ENCODE measurements at regions not wholly inside any gene's neighbourhood (a gene's known extent, or its start where the extent isn't known, plus 50 kb on each side); places are given as distances from the start of the nearest gene placed in this dataset.
A peak's percentile ranks its signal among the peaks of the same experiment; 100 is the strongest.

DNA sequence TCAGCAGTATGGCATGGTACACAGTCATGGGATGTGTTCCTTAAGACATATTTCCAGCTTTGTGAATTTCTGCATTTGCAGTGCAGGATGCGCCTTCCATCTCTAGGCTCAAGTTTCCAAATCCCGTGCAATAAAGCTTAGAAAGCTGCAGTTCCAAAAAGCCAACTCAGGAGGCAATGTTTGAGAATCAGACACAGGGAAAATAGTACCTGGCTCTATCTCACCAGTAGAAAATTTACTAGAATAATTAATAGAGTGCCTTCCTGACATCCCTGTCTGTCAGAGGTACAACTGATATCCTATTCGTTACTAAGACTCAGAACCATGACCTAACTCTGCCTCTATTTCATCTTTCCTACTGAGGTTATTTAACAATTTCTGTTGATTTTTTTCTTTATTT, 1333.0 kb downstream of the PCDH19 start:
- Histone ChIP-seq H4K5ac (ENCODE audit: insufficient read length, low read depth, low read length) (no peak overlapping the region), H3K27me3 (ENCODE audit: insufficient read depth, low read length) (no peaks in the 10 kb centered on the region), H3K56ac (ENCODE audit: insufficient read length, low read depth, low read length) (no peak overlapping the region), H3K9me3 (ENCODE audit: control insufficient read depth, low read depth, low read length) (no peaks in the 10 kb centered on the region), H2AFZ (ENCODE audit: low read length) (no peak overlapping the region), H3T11ph (ENCODE audit: low read length) (no peak overlapping the region), H3K4me1 (ENCODE audit: insufficient read depth, low read length) (no peaks in the 10 kb centered on the region), H2BK12ac (ENCODE audit: insufficient read length, low read depth, low read length) (no peak overlapping the region), H3K23ac (ENCODE audit: insufficient read length, low read depth, low read length) (no peak overlapping the region), H3K4ac (ENCODE audit: low read depth, low read length) (no peak overlapping the region), H2AK5ac (ENCODE audit: insufficient read length, low read length) (no peak overlapping the region), H3K79me2 (ENCODE audit: insufficient read depth, low read length) (no peaks in the 10 kb centered on the region), H2BK20ac (ENCODE audit: low read depth, low read length, poor library complexity, severe bottlenecking) (no peak overlapping the region), H3K23me2 (ENCODE audit: insufficient read length, low read depth, low read length, poor library complexity, severe bottlenecking) (no peaks in the 10 kb centered on the region), H2BK5ac (ENCODE audit: insufficient read length, low read length) (no peak overlapping the region), H2BK15ac (ENCODE audit: low read depth, low read length) (no peak overlapping the region), H2BK120ac (ENCODE audit: low read depth, low read length, poor library complexity, severe bottlenecking) (no peak overlapping the region), H3K79me1 (ENCODE audit: insufficient read depth, low read depth, low read length, poor library complexity, severe bottlenecking) (no peaks in the 10 kb centered on the region), H3K18ac (ENCODE audit: insufficient read length, low read depth, low read length) (no peak overlapping the region), H4K91ac (ENCODE audit: insufficient read length, low read depth, low read length) (no peak overlapping the region), H3K14ac (ENCODE audit: insufficient read depth, low read length) (no peak overlapping the region), H4K8ac (replicated peaks; ENCODE audit: insufficient read length, low read depth, low read length) (no peak overlapping the region), H3K9ac (ENCODE audit: extremely low read depth, insufficient read length, low read length) (no peak overlapping the region), H4K20me1 (ENCODE audit: control insufficient read depth, insufficient read depth, insufficient read length) (no peaks in the 10 kb centered on the region), H3K27ac (ENCODE audit: insufficient read length, low read depth, low read length) (no peak overlapping the region), H3K4me2 (ENCODE audit: insufficient read depth, insufficient read length, low read length) (no peak overlapping the region)
- H3K9me3 Mint-ChIP-seq: peaks cover 5 to 6% of the 10 kb centered on the region in 2 experiments; a peak in 2 of 5 replicates
- TF ChIP-seq CTCF (conservative IDR thresholded peaks at IDR 0.05): peak; percentile 52
- WGBS (ENCODE audit: extremely low coverage, insufficient read length, low lambda C conversion rate): no CpG with 5 or more reads among the region's 3 CpGs
- H3K27ac Mint-ChIP-seq: no peak overlapping the region
- H3K4me3 Mint-ChIP-seq: no peak overlapping the region
- H3K27me3 Mint-ChIP-seq (ENCODE audit: low read depth): no peaks in the 10 kb centered on the region
- H3K36me3 Mint-ChIP-seq (ENCODE audit: insufficient read depth in 1 of 3, low read depth in 3 of 3): peaks cover 2 to 5% (median 3%) of the 10 kb centered on the region in 3 experiments; a peak in 4 of 7 replicates
- no peaks in the 10 kb centered on the region for H3K4me1 Mint-ChIP-seq
- DNase-seq: no peak

Data from H9 (cell line).